DND-41 (cell line): ENCODE measurements at regions not wholly inside any gene's neighbourhood (a gene's known extent, or its start where the extent isn't known, plus 50 kb on each side); places are given as distances from the start of the nearest gene placed in this dataset.

Experiments used
- ATAC-seq: fragments of 200-7000 bp; cut with Tn5 transposase; 3 replicates; pipeline ENCODE4 v1.9.1; 2021; ENCODE audit warnings: low read depth; ENCODE audit not compliant: insufficient read depth
- DNase-seq: peaks from one replicate; pipeline ENCODE4 v3.0.0-alpha.2; 2020
- H2AFZ ChIP-seq: 2 replicates; pipeline ENCODE4 v1.6.0; 2012; ENCODE audit warnings: low read depth, low read length
- H3K27ac ChIP-seq: 2 replicates; pipeline ENCODE4 v1.5.1; 2012; ENCODE audit warnings: low read length, inconsistent platforms
- H3K27me3 ChIP-seq: fragments of 200-600 bp; sonication (generic); 2 replicates; pipeline ENCODE4 v1.6.0; 2012; ENCODE audit warnings: low read length, mild to moderate bottlenecking, inconsistent platforms; ENCODE audit not compliant: insufficient read depth, poor library complexity
- H3K36me3 ChIP-seq: 2 replicates; pipeline ENCODE4 v1.5.1; 2012; ENCODE audit warnings: low read length, inconsistent platforms; ENCODE audit not compliant: insufficient read depth
- H3K4me1 ChIP-seq: 2 replicates; pipeline ENCODE4 v1.5.1; 2012; ENCODE audit warnings: mild to moderate bottlenecking, low read length; ENCODE audit not compliant: insufficient read depth
- H3K4me2 ChIP-seq: 2 replicates; pipeline ENCODE4 v1.6.0; 2012; ENCODE audit warnings: mild to moderate bottlenecking, moderate library complexity, low read length, inconsistent platforms; ENCODE audit not compliant: insufficient read depth
- H3K4me3 ChIP-seq, 2 experiments: fragments of 200-600 bp in 1 of 2; shearing (Covaris generic) in 1 of 2; 2 replicates each; pipeline ENCODE4 v1.5.1; 2012 to 2016; ENCODE audit warnings: inconsistent platforms in 2 of 2, low read length in 2 of 2, mild to moderate bottlenecking in 2 of 2, low read depth in 1 of 2, moderate library complexity in 1 of 2
- H3K79me2 ChIP-seq: 2 replicates; pipeline ENCODE4 v1.6.0; 2012; ENCODE audit warnings: low read length, inconsistent platforms; ENCODE audit not compliant: insufficient read depth
- H3K9ac ChIP-seq: 2 replicates; pipeline ENCODE4 v1.6.0; 2012; ENCODE audit warnings: low read depth, mild to moderate bottlenecking, inconsistent platforms, low read length, moderate library complexity
- H3K9me3 ChIP-seq: 2 replicates; pipeline ENCODE4 v1.5.1; 2012; ENCODE audit warnings: low read length, moderate library complexity, mild to moderate bottlenecking, inconsistent platforms; ENCODE audit not compliant: insufficient read depth, severe bottlenecking
- H4K20me1 ChIP-seq: 2 replicates; pipeline ENCODE4 v1.6.0; 2012; ENCODE audit warnings: low read length; ENCODE audit not compliant: insufficient read depth
- CTCF ChIP-seq: IDR thresholded peaks from 2 replicates; pipeline ENCODE4 v1.5.1; 2012; ENCODE audit warnings: borderline replicate concordance, low read length, moderate library complexity, mild to moderate bottlenecking; ENCODE audit not compliant: poor library complexity, severe bottlenecking; ENCODE audit errors: extremely low read depth
- EZH2 ChIP-seq: IDR thresholded peaks from 3 replicates; pipeline ENCODE4 v1.6.1; 2012; ENCODE audit warnings: borderline replicate concordance, low read depth, mild to moderate bottlenecking, moderate library complexity, low read length, inconsistent platforms; ENCODE audit not compliant: severe bottlenecking

- no peak for DNase-seq
- no peak for ATAC-seq
- TF ChIP-seq EZH2 (no peak), CTCF (no peak)
- no peak overlapping the region for H3K4me3 ChIP-seq
- H3K27ac ChIP-seq = no peak overlapping the region
- no peaks in the 10 kb centered on the region for H3K36me3 ChIP-seq
- peaks cover 7% of the 10 kb centered on the region for H3K27me3 ChIP-seq
- no peaks in the 10 kb centered on the region for H3K9me3 ChIP-seq
- H3K4me2 ChIP-seq = no peak overlapping the region
- no peak overlapping the region for H3K9ac ChIP-seq
- H2AFZ ChIP-seq = no peak overlapping the region
- H3K79me2 ChIP-seq = no peaks in the 10 kb centered on the region
- no peaks in the 10 kb centered on the region; the same call in 1 of the 2 replicates for H4K20me1 ChIP-seq
- H3K4me1 ChIP-seq = no peaks in the 10 kb centered on the region
Measured at GRCh38 chr7:155992974-155993373, 180.7 kb upstream of the SHH start.

GRCh38 chr7:155992538-155992937 is 180.3 kb upstream of the SHH start:
- DNase-seq (no peak), ATAC-seq (no peak)
- Histone ChIP-seq H4K20me1 (no peaks in the 10 kb centered on the region; the same call in 1 of the 2 replicates), H2AFZ (no peak overlapping the region), H3K9me3 (no peaks in the 10 kb centered on the region), H3K27ac (no peak overlapping the region), H3K4me3 (no peak overlapping the region), H3K9ac (no peak overlapping the region), H3K4me1 (no peaks in the 10 kb centered on the region), H3K4me2 (no peak overlapping the region), H3K36me3 (no peaks in the 10 kb centered on the region), H3K27me3 (peaks cover 7% of the 10 kb centered on the region), H3K79me2 (no peaks in the 10 kb centered on the region)
- TF ChIP-seq CTCF = no peak
- TF ChIP-seq EZH2 = no peak

- Histone ChIP-seq H3K27ac (no peak overlapping the region), H3K36me3 (no peaks in the 10 kb centered on the region), H3K4me2 (no peak overlapping the region), H3K27me3 (peaks cover 7% of the 10 kb centered on the region), H3K79me2 (no peaks in the 10 kb centered on the region), H3K4me1 (no peaks in the 10 kb centered on the region), H3K4me3 (no peak overlapping the region), H3K9me3 (no peaks in the 10 kb centered on the region), H3K9ac (no peak overlapping the region), H4K20me1 (no peaks in the 10 kb centered on the region; the same call in 1 of the 2 replicates), H2AFZ (no peak overlapping the region)
- no peak for TF ChIP-seq CTCF
- no peak for TF ChIP-seq EZH2
- no peak for DNase-seq
- ATAC-seq = no peak
Measured at GRCh38 chr7:155992107-155992506, 179.8 kb upstream of the SHH start.

- Histone ChIP-seq H3K9me3 (no peaks in the 10 kb centered on the region), H3K4me3 (no peak overlapping the region), H3K27ac (no peak overlapping the region), H3K79me2 (no peaks in the 10 kb centered on the region), H3K4me1 (no peaks in the 10 kb centered on the region), H3K27me3 (peaks cover 2% of the 10 kb centered on the region), H3K36me3 (no peaks in the 10 kb centered on the region), H2AFZ (no peak overlapping the region), H4K20me1 (no peaks in the 10 kb centered on the region; the same call in 1 of the 2 replicates), H3K9ac (no peak overlapping the region), H3K4me2 (no peak overlapping the region)
- TF ChIP-seq CTCF (no peak), EZH2 (no peak)
- DNase-seq (no peak), ATAC-seq (no peak)
Measured at GRCh38 chr7:155991470-155991869, 179.2 kb upstream of the SHH start.
